IMR-90 (cell line): ENCODE measurements at regions not wholly inside any gene's neighbourhood (a gene's known extent, or its start where the extent isn't known, plus 50 kb on each side); places are given as distances from the start of the nearest gene placed in this dataset.

Source experiments
- ATAC-seq: fragments of 200-7000 bp; cut with Tn5 transposase; 2 replicates; pipeline ENCODE4 v1.9.1; 2020; ENCODE audit warnings: low read depth, mild to moderate bottlenecking, moderate library complexity
- BruUV-seq: library from RNA; stranded (reverse); fragments of 400-500 nt; replicated peaks from 2 replicates; lab custom pipeline; 2021; lab: Mats Ljungman, UMichigan
- CTCF ChIA-PET: fragments of 300-600 bp; formaldehyde crosslinking; extraction: SDS; loops from one replicate; lab custom pipeline; 2021; ENCODE audit warnings: antibody characterized with exemption; lab: Yijun Ruan, JAX
- POLR2A ChIA-PET: fragments of 300-600 bp; sonication (Branson Sonifier 250); formaldehyde crosslinking; loops from one replicate; lab custom pipeline; 2022; ENCODE audit warnings: antibody characterized with exemption; ENCODE audit not compliant: unreplicated experiment; lab: Charles Lee
- DNase-seq: peaks from one replicate; pipeline ENCODE4 v3.0.0; 2013
- H2AFZ ChIP-seq: replicated peaks from 2 replicates; pipeline ENCODE3; 2013; ENCODE audit warnings: low read length, mild to moderate bottlenecking; ENCODE audit not compliant: poor library complexity
- H2AK5ac ChIP-seq: 2 replicates; pipeline ENCODE4 v1.6.1; 2013; ENCODE audit warnings: low read depth, low read length, inconsistent platforms
- H2AK9ac ChIP-seq: replicated peaks from 2 replicates; pipeline ENCODE3; 2013; ENCODE audit warnings: mild to moderate bottlenecking, low read depth, low read length, moderate library complexity; ENCODE audit not compliant: poor library complexity
- H2BK120ac ChIP-seq: 2 replicates; pipeline ENCODE4 v1.6.1; 2013; ENCODE audit warnings: low read depth, low read length, inconsistent platforms
- H2BK15ac ChIP-seq: 3 replicates; pipeline ENCODE4 v1.6.1; 2013; ENCODE audit warnings: low read depth, low read length, inconsistent platforms
- H2BK20ac ChIP-seq: 2 replicates; pipeline ENCODE4 v1.6.1; 2013; ENCODE audit warnings: low read depth, mild to moderate bottlenecking, inconsistent platforms, low read length, moderate library complexity
- H2BK5ac ChIP-seq: 2 replicates; pipeline ENCODE4 v1.6.1; 2013; ENCODE audit warnings: mild to moderate bottlenecking, low read depth, low read length, inconsistent platforms; ENCODE audit not compliant: poor library complexity, severe bottlenecking
- H3K14ac ChIP-seq: replicated peaks from 2 replicates; pipeline ENCODE4 v1.6.1; 2013; ENCODE audit warnings: low read depth, low read length, inconsistent platforms
- H3K18ac ChIP-seq: 2 replicates; pipeline ENCODE4 v1.6.1; 2013; ENCODE audit warnings: low read depth, low read length, control low read depth
- H3K23ac ChIP-seq: 2 replicates; pipeline ENCODE4 v1.6.1; 2013; ENCODE audit warnings: low read depth, low read length, inconsistent platforms
- H3K27ac ChIP-seq: 2 replicates; pipeline ENCODE4 v1.5.1; 2013; ENCODE audit warnings: mild to moderate bottlenecking, control low read depth, low read length; ENCODE audit not compliant: insufficient read depth
- H3K27me3 ChIP-seq: 2 replicates; pipeline ENCODE4 v1.6.1; 2013; ENCODE audit warnings: low read length; ENCODE audit not compliant: control insufficient read depth, insufficient read depth
- H3K36me3 ChIP-seq: 2 replicates; pipeline ENCODE4 v1.6.1; 2013; ENCODE audit warnings: low read length, mixed read lengths; ENCODE audit not compliant: control insufficient read depth, insufficient read depth
- H3K4ac ChIP-seq: 2 replicates; pipeline ENCODE4 v1.6.1; 2013; ENCODE audit warnings: low read depth, low read length, inconsistent platforms
- H3K4me1 ChIP-seq: 2 replicates; pipeline ENCODE4 v1.6.1; 2013; ENCODE audit warnings: low read length, mixed read lengths; ENCODE audit not compliant: control insufficient read depth, insufficient read depth
- H3K4me2 ChIP-seq: 2 replicates; pipeline ENCODE4 v1.6.1; 2013; ENCODE audit warnings: low read depth, mild to moderate bottlenecking, control low read depth, low read length, moderate library complexity
- H3K4me3 ChIP-seq: 2 replicates; pipeline ENCODE4 v1.5.1; 2013; ENCODE audit warnings: low read depth, mild to moderate bottlenecking, control low read depth, low read length, moderate library complexity; ENCODE audit not compliant: insufficient read depth
- H3K56ac ChIP-seq: 2 replicates; pipeline ENCODE4 v1.6.1; 2013; ENCODE audit warnings: low read length, inconsistent platforms; ENCODE audit not compliant: insufficient read depth; ENCODE audit errors: extremely low read depth
- H3K79me1 ChIP-seq, 2 experiments: 2 replicates each; pipeline ENCODE4 v1.6.1; 2013; ENCODE audit warnings: low read length in 2 of 2, inconsistent platforms in 1 of 2, low read depth in 1 of 2
- H3K9ac ChIP-seq: 2 replicates; pipeline ENCODE4 v1.6.1; 2013; ENCODE audit warnings: low read depth, low read length, control low read depth
- H3K9me1 ChIP-seq: 2 replicates; pipeline ENCODE4 v1.6.1; 2013; ENCODE audit warnings: low read length, inconsistent platforms; ENCODE audit not compliant: insufficient read depth
- H3K9me3 ChIP-seq: 2 replicates; pipeline ENCODE4 v1.6.1; 2013; ENCODE audit warnings: low read length; ENCODE audit not compliant: control insufficient read depth, insufficient read depth
- H4K20me1 ChIP-seq: 2 replicates; pipeline ENCODE4 v1.6.1; 2013; ENCODE audit warnings: low read length, inconsistent platforms; ENCODE audit not compliant: insufficient read depth
- H4K5ac ChIP-seq: 2 replicates; pipeline ENCODE4 v1.6.1; 2013; ENCODE audit warnings: mild to moderate bottlenecking, low read depth, low read length, control low read depth
- H4K8ac ChIP-seq, 2 experiments: 2 replicates each; pipeline ENCODE4 v1.6.1; 2013; ENCODE audit warnings: low read depth in 2 of 2, low read length in 2 of 2, control low read depth in 1 of 2, inconsistent platforms in 1 of 2
- H4K91ac ChIP-seq: 2 replicates; pipeline ENCODE4 v1.6.1; 2013; ENCODE audit warnings: low read depth, low read length, inconsistent platforms; ENCODE audit not compliant: insufficient read depth
- BHLHE40 ChIP-seq: fragments of 150-350 bp; IDR thresholded peaks from 2 replicates; pipeline ENCODE4 v1.6.1; 2016; ENCODE audit warnings: mild to moderate bottlenecking, low read depth, low read length
- CEBPB ChIP-seq: IDR thresholded peaks from 2 replicates; pipeline ENCODE4 v1.6.1; 2012; ENCODE audit warnings: low read depth, low read length, improper control_type of control experiment
- CHD1 ChIP-seq: IDR thresholded peaks from 2 replicates; pipeline ENCODE4 v1.6.1; 2012; ENCODE audit warnings: low read depth, low read length, improper control_type of control experiment
- ELK1 ChIP-seq: fragments of 150-350 bp; IDR thresholded peaks from 2 replicates; pipeline ENCODE4 v1.6.1; 2016; ENCODE audit warnings: low read depth, mild to moderate bottlenecking, low read length, moderate library complexity, borderline replicate concordance
- FOS ChIP-seq: fragments of 150-350 bp; IDR thresholded peaks from 2 replicates; pipeline ENCODE4 v1.6.1; 2016; ENCODE audit warnings: low read depth, low read length
- MAFK ChIP-seq: IDR thresholded peaks from 2 replicates; pipeline ENCODE4 v1.6.1; 2012; ENCODE audit warnings: low read depth, low read length, improper control_type of control experiment
- MAZ ChIP-seq: IDR thresholded peaks from 2 replicates; pipeline ENCODE4 v1.6.1; 2012; ENCODE audit warnings: low read depth, mild to moderate bottlenecking, low read length, improper control_type of control experiment, moderate library complexity, borderline replicate concordance
- MXI1 ChIP-seq: IDR thresholded peaks from 2 replicates; pipeline ENCODE4 v1.6.1; 2012; ENCODE audit warnings: low read depth, mild to moderate bottlenecking, low read length, moderate library complexity, borderline replicate concordance
- NFE2L2 ChIP-seq: fragments of 150-350 bp; IDR thresholded peaks from 2 replicates; pipeline ENCODE4 v1.6.1; 2016; ENCODE audit warnings: low read depth, mild to moderate bottlenecking, low read length
- POLR2A ChIP-seq: IDR thresholded peaks from 2 replicates; pipeline ENCODE4 v1.6.1; 2012; ENCODE audit warnings: mild to moderate bottlenecking, low read depth, low read length
- RAD21 ChIP-seq: IDR thresholded peaks from 2 replicates; pipeline ENCODE4 v1.6.1; 2012; ENCODE audit warnings: low read length, improper control_type of control experiment
- RCOR1 ChIP-seq: IDR thresholded peaks from 2 replicates; pipeline ENCODE4 v1.6.1; 2012; ENCODE audit warnings: mild to moderate bottlenecking, low read length, improper control_type of control experiment; ENCODE audit not compliant: insufficient replicate concordance
- RFX5 ChIP-seq: IDR thresholded peaks from 2 replicates; pipeline ENCODE4 v1.8.0; 2012; ENCODE audit warnings: low read depth, mild to moderate bottlenecking, low read length, moderate library complexity
- SMC3 ChIP-seq: fragments of 150-350 bp; IDR thresholded peaks from 2 replicates; pipeline ENCODE4 v1.6.1; 2016; ENCODE audit warnings: low read depth, mild to moderate bottlenecking, antibody characterized with exemption, low read length, moderate library complexity
- USF2 ChIP-seq: fragments of 150-350 bp; IDR thresholded peaks from 2 replicates; pipeline ENCODE4 v1.6.1; 2017; ENCODE audit warnings: mild to moderate bottlenecking, antibody characterized with exemption, low read length, low read depth
- WGBS, 2 experiments: methylation state at CpG; one replicate each; pipeline versions ENCODE4 v1.1.5 to v1.1.7; 2013; ENCODE audit warnings: missing lambda C conversion rate in 2 of 2; ENCODE audit not compliant: insufficient read length in 1 of 2; ENCODE audit errors: extremely low coverage in 2 of 2; 5-methylcytosine and 5-hydroxymethylcytosine counted together
- dilution Hi-C: fragments of 300-500 bp; cut with HindIII; formaldehyde crosslinking; loops from one replicate; pipeline ENCODE4 v1.14.3; 2018; ENCODE audit warnings: low sequenced_read_pairs; ENCODE audit not compliant: unreplicated experiment
- in situ Hi-C: fragments of 300-500 bp; cut with MboI; formaldehyde crosslinking; loops from 3 replicates; pipeline ENCODE4 v1.14.3; 2019; ENCODE audit warnings: low sequenced_read_pairs, inconsistent platforms, mixed read lengths
- intact Hi-C: fragments of 100-400 bp; cut with micrococcal nuclease; formaldehyde crosslinking; loops from 2 replicates; pipeline ENCODE4 v1.10.0; 2022
- TF ChIP-seq, protein P1 (sequence below): conservative IDR thresholded peaks from 2 replicates; pipeline ENCODE4 v1.5.1; 2012; ENCODE audit warnings: mild to moderate bottlenecking, low read depth, low read length, improper control_type of control experiment

- no peak overlapping the region for H3K9ac ChIP-seq
- ChIA-PET POLR2A (no interaction called here), CTCF (no interaction called here)
- H3K56ac ChIP-seq = no peak overlapping the region
- no peak overlapping the region for H2BK5ac ChIP-seq
- H3K18ac ChIP-seq = no peak overlapping the region
- no peak overlapping the region for H2AK5ac ChIP-seq
- H2BK15ac ChIP-seq = no peak overlapping the region
- H4K91ac ChIP-seq = no peak overlapping the region
- H3K27ac ChIP-seq = no peak overlapping the region
- BruUV-seq = no TSS peak
- no CpG with 5 or more reads among the region's 4 CpGs for WGBS, 2 experiments
- H3K4ac ChIP-seq = no peak overlapping the region
- dilution Hi-C loops (no loop called here), in situ Hi-C loops (loop anchor here (5.0 to 10.0 kb wide), 2 partner anchors 56 to 118 kb away; no protein-coding TSS in a partner anchor), intact Hi-C loops (loop anchor here (5.0 kb wide), 1 partner anchor 221 kb away; no protein-coding TSS in a partner anchor)
- H2BK20ac ChIP-seq = no peak overlapping the region
- DNase-seq = no peak
- H2AFZ ChIP-seq = peak overlapping the region; percentile 64
- H3K27me3 ChIP-seq = no peaks in the 10 kb centered on the region
- no peak overlapping the region for H3K14ac ChIP-seq
- peak overlapping the region; percentile 68 for H2AK9ac ChIP-seq
- peaks cover 2% of the 10 kb centered on the region; the same call in 1 of the 2 replicates for H3K9me1 ChIP-seq
- H3K4me3 ChIP-seq = no peak overlapping the region
- H3K4me2 ChIP-seq = no peak overlapping the region
- H4K20me1 ChIP-seq = no peaks in the 10 kb centered on the region
- H3K9me3 ChIP-seq = no peaks in the 10 kb centered on the region
- H3K79me1 ChIP-seq = peaks cover 0 to 3% of the 10 kb centered on the region in 2 experiments; a peak in 1 of 4 replicates
- H2BK120ac ChIP-seq = no peak overlapping the region
- peaks cover 2% of the 10 kb centered on the region; the same call in 1 of the 2 replicates for H3K4me1 ChIP-seq
- no peak for ATAC-seq
- no peak overlapping the region for H4K8ac ChIP-seq
- no peak overlapping the region for H4K5ac ChIP-seq
- no peak overlapping the region for H3K23ac ChIP-seq
- no peaks in the 10 kb centered on the region for H3K36me3 ChIP-seq
- TF ChIP-seq FOS (no peak), RCOR1 (no peak), MAFK (no peak), POLR2A (no peak), NFE2L2 (no peak), BHLHE40 (no peak), CEBPB (no peak), USF2 (no peak), SMC3 (no peak), CHD1 (no peak), MAZ (no peak), ELK1 (no peak), MXI1 (no peak), RFX5 (no peak), RAD21 (no peak)
- TF ChIP-seq, protein P1, sequence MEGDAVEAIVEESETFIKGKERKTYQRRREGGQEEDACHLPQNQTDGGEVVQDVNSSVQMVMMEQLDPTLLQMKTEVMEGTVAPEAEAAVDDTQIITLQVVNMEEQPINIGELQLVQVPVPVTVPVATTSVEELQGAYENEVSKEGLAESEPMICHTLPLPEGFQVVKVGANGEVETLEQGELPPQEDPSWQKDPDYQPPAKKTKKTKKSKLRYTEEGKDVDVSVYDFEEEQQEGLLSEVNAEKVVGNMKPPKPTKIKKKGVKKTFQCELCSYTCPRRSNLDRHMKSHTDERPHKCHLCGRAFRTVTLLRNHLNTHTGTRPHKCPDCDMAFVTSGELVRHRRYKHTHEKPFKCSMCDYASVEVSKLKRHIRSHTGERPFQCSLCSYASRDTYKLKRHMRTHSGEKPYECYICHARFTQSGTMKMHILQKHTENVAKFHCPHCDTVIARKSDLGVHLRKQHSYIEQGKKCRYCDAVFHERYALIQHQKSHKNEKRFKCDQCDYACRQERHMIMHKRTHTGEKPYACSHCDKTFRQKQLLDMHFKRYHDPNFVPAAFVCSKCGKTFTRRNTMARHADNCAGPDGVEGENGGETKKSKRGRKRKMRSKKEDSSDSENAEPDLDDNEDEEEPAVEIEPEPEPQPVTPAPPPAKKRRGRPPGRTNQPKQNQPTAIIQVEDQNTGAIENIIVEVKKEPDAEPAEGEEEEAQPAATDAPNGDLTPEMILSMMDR = no peak
Observed at GRCh38 chr6:141986457-141986856, 146.3 kb upstream of the GJE1 start.
